IMR-90 (cell line): ENCODE measurements at regions not wholly inside any gene's neighbourhood (a gene's known extent, or its start where the extent isn't known, plus 50 kb on each side); places are given as distances from the start of the nearest gene placed in this dataset.

Source experiments
- ATAC-seq: fragments of 200-7000 bp; cut with Tn5 transposase; 2 replicates; pipeline ENCODE4 v1.9.1; 2020; ENCODE audit warnings: low read depth, mild to moderate bottlenecking, moderate library complexity
- BruUV-seq: library from RNA; stranded (reverse); fragments of 400-500 nt; replicated peaks from 2 replicates; lab custom pipeline; 2021; lab: Mats Ljungman, UMichigan
- CTCF ChIA-PET: fragments of 300-600 bp; formaldehyde crosslinking; extraction: SDS; loops from one replicate; lab custom pipeline; 2021; ENCODE audit warnings: antibody characterized with exemption; lab: Yijun Ruan, JAX
- POLR2A ChIA-PET: fragments of 300-600 bp; sonication (Branson Sonifier 250); formaldehyde crosslinking; loops from one replicate; lab custom pipeline; 2022; ENCODE audit warnings: antibody characterized with exemption; ENCODE audit not compliant: unreplicated experiment; lab: Charles Lee
- DNase-seq: peaks from one replicate; pipeline ENCODE4 v3.0.0; 2013
- H2AFZ ChIP-seq: replicated peaks from 2 replicates; pipeline ENCODE3; 2013; ENCODE audit warnings: low read length, mild to moderate bottlenecking; ENCODE audit not compliant: poor library complexity
- H2AK5ac ChIP-seq: 2 replicates; pipeline ENCODE4 v1.6.1; 2013; ENCODE audit warnings: low read depth, low read length, inconsistent platforms
- H2AK9ac ChIP-seq: replicated peaks from 2 replicates; pipeline ENCODE3; 2013; ENCODE audit warnings: mild to moderate bottlenecking, low read depth, low read length, moderate library complexity; ENCODE audit not compliant: poor library complexity
- H2BK120ac ChIP-seq: 2 replicates; pipeline ENCODE4 v1.6.1; 2013; ENCODE audit warnings: low read depth, low read length, inconsistent platforms
- H2BK15ac ChIP-seq: 3 replicates; pipeline ENCODE4 v1.6.1; 2013; ENCODE audit warnings: low read depth, low read length, inconsistent platforms
- H2BK20ac ChIP-seq: 2 replicates; pipeline ENCODE4 v1.6.1; 2013; ENCODE audit warnings: low read depth, mild to moderate bottlenecking, inconsistent platforms, low read length, moderate library complexity
- H2BK5ac ChIP-seq: 2 replicates; pipeline ENCODE4 v1.6.1; 2013; ENCODE audit warnings: mild to moderate bottlenecking, low read depth, low read length, inconsistent platforms; ENCODE audit not compliant: poor library complexity, severe bottlenecking
- H3K14ac ChIP-seq: replicated peaks from 2 replicates; pipeline ENCODE4 v1.6.1; 2013; ENCODE audit warnings: low read depth, low read length, inconsistent platforms
- H3K18ac ChIP-seq: 2 replicates; pipeline ENCODE4 v1.6.1; 2013; ENCODE audit warnings: low read depth, low read length, control low read depth
- H3K23ac ChIP-seq: 2 replicates; pipeline ENCODE4 v1.6.1; 2013; ENCODE audit warnings: low read depth, low read length, inconsistent platforms
- H3K27ac ChIP-seq: 2 replicates; pipeline ENCODE4 v1.5.1; 2013; ENCODE audit warnings: mild to moderate bottlenecking, control low read depth, low read length; ENCODE audit not compliant: insufficient read depth
- H3K27me3 ChIP-seq: 2 replicates; pipeline ENCODE4 v1.6.1; 2013; ENCODE audit warnings: low read length; ENCODE audit not compliant: control insufficient read depth, insufficient read depth
- H3K36me3 ChIP-seq: 2 replicates; pipeline ENCODE4 v1.6.1; 2013; ENCODE audit warnings: low read length, mixed read lengths; ENCODE audit not compliant: control insufficient read depth, insufficient read depth
- H3K4ac ChIP-seq: 2 replicates; pipeline ENCODE4 v1.6.1; 2013; ENCODE audit warnings: low read depth, low read length, inconsistent platforms
- H3K4me1 ChIP-seq: 2 replicates; pipeline ENCODE4 v1.6.1; 2013; ENCODE audit warnings: low read length, mixed read lengths; ENCODE audit not compliant: control insufficient read depth, insufficient read depth
- H3K4me2 ChIP-seq: 2 replicates; pipeline ENCODE4 v1.6.1; 2013; ENCODE audit warnings: low read depth, mild to moderate bottlenecking, control low read depth, low read length, moderate library complexity
- H3K4me3 ChIP-seq: 2 replicates; pipeline ENCODE4 v1.5.1; 2013; ENCODE audit warnings: low read depth, mild to moderate bottlenecking, control low read depth, low read length, moderate library complexity; ENCODE audit not compliant: insufficient read depth
- H3K56ac ChIP-seq: 2 replicates; pipeline ENCODE4 v1.6.1; 2013; ENCODE audit warnings: low read length, inconsistent platforms; ENCODE audit not compliant: insufficient read depth; ENCODE audit errors: extremely low read depth
- H3K79me1 ChIP-seq, 2 experiments: 2 replicates each; pipeline ENCODE4 v1.6.1; 2013; ENCODE audit warnings: low read length in 2 of 2, inconsistent platforms in 1 of 2, low read depth in 1 of 2
- H3K9ac ChIP-seq: 2 replicates; pipeline ENCODE4 v1.6.1; 2013; ENCODE audit warnings: low read depth, low read length, control low read depth
- H3K9me1 ChIP-seq: 2 replicates; pipeline ENCODE4 v1.6.1; 2013; ENCODE audit warnings: low read length, inconsistent platforms; ENCODE audit not compliant: insufficient read depth
- H3K9me3 ChIP-seq: 2 replicates; pipeline ENCODE4 v1.6.1; 2013; ENCODE audit warnings: low read length; ENCODE audit not compliant: control insufficient read depth, insufficient read depth
- H4K20me1 ChIP-seq: 2 replicates; pipeline ENCODE4 v1.6.1; 2013; ENCODE audit warnings: low read length, inconsistent platforms; ENCODE audit not compliant: insufficient read depth
- H4K5ac ChIP-seq: 2 replicates; pipeline ENCODE4 v1.6.1; 2013; ENCODE audit warnings: mild to moderate bottlenecking, low read depth, low read length, control low read depth
- H4K8ac ChIP-seq, 2 experiments: 2 replicates each; pipeline ENCODE4 v1.6.1; 2013; ENCODE audit warnings: low read depth in 2 of 2, low read length in 2 of 2, control low read depth in 1 of 2, inconsistent platforms in 1 of 2
- H4K91ac ChIP-seq: 2 replicates; pipeline ENCODE4 v1.6.1; 2013; ENCODE audit warnings: low read depth, low read length, inconsistent platforms; ENCODE audit not compliant: insufficient read depth
- BHLHE40 ChIP-seq: fragments of 150-350 bp; IDR thresholded peaks from 2 replicates; pipeline ENCODE4 v1.6.1; 2016; ENCODE audit warnings: mild to moderate bottlenecking, low read depth, low read length
- CEBPB ChIP-seq: IDR thresholded peaks from 2 replicates; pipeline ENCODE4 v1.6.1; 2012; ENCODE audit warnings: low read depth, low read length, improper control_type of control experiment
- CHD1 ChIP-seq: IDR thresholded peaks from 2 replicates; pipeline ENCODE4 v1.6.1; 2012; ENCODE audit warnings: low read depth, low read length, improper control_type of control experiment
- ELK1 ChIP-seq: fragments of 150-350 bp; IDR thresholded peaks from 2 replicates; pipeline ENCODE4 v1.6.1; 2016; ENCODE audit warnings: low read depth, mild to moderate bottlenecking, low read length, moderate library complexity, borderline replicate concordance
- FOS ChIP-seq: fragments of 150-350 bp; IDR thresholded peaks from 2 replicates; pipeline ENCODE4 v1.6.1; 2016; ENCODE audit warnings: low read depth, low read length
- MAZ ChIP-seq: IDR thresholded peaks from 2 replicates; pipeline ENCODE4 v1.6.1; 2012; ENCODE audit warnings: low read depth, mild to moderate bottlenecking, low read length, improper control_type of control experiment, moderate library complexity, borderline replicate concordance
- MXI1 ChIP-seq: IDR thresholded peaks from 2 replicates; pipeline ENCODE4 v1.6.1; 2012; ENCODE audit warnings: low read depth, mild to moderate bottlenecking, low read length, moderate library complexity, borderline replicate concordance
- NFE2L2 ChIP-seq: fragments of 150-350 bp; IDR thresholded peaks from 2 replicates; pipeline ENCODE4 v1.6.1; 2016; ENCODE audit warnings: low read depth, mild to moderate bottlenecking, low read length
- RAD21 ChIP-seq: IDR thresholded peaks from 2 replicates; pipeline ENCODE4 v1.6.1; 2012; ENCODE audit warnings: low read length, improper control_type of control experiment
- RFX5 ChIP-seq: IDR thresholded peaks from 2 replicates; pipeline ENCODE4 v1.8.0; 2012; ENCODE audit warnings: low read depth, mild to moderate bottlenecking, low read length, moderate library complexity
- dilution Hi-C: fragments of 300-500 bp; cut with HindIII; formaldehyde crosslinking; loops from one replicate; pipeline ENCODE4 v1.14.3; 2018; ENCODE audit warnings: low sequenced_read_pairs; ENCODE audit not compliant: unreplicated experiment
- in situ Hi-C: fragments of 300-500 bp; cut with MboI; formaldehyde crosslinking; loops from 3 replicates; pipeline ENCODE4 v1.14.3; 2019; ENCODE audit warnings: low sequenced_read_pairs, inconsistent platforms, mixed read lengths
- intact Hi-C: fragments of 100-400 bp; cut with micrococcal nuclease; formaldehyde crosslinking; loops from 2 replicates; pipeline ENCODE4 v1.10.0; 2022
- TF ChIP-seq, protein P1 (sequence below): conservative IDR thresholded peaks from 2 replicates; pipeline ENCODE4 v1.5.1; 2012; ENCODE audit warnings: mild to moderate bottlenecking, low read depth, low read length, improper control_type of control experiment
- TF ChIP-seq, protein P2 (sequence below): fragments of 150-350 bp; IDR thresholded peaks from 2 replicates; pipeline ENCODE4 v1.6.1; 2017; ENCODE audit warnings: mild to moderate bottlenecking, antibody characterized with exemption, low read length, low read depth

DNA sequence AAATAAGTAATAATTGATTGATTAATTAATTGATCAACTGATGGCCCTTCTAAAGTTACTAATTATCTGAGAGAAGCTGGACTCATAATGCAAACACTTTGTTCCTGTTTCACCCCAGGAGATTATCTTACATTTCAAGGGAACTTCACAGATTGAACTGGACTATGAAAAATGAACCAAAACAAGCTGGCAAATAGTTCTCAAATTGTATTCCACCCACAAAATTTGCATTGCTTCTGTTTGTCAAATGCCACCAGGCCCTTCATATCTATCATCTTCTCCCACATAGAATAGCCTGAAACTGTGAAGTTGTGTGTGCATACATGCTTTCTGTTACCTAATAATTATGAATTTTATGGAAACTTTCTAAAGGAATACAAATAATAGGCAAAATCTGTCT, 104.0 kb downstream of the ZNF281 start:
- no peak overlapping the region for H2AK5ac ChIP-seq
- no peak overlapping the region for H2BK120ac ChIP-seq
- H3K9me3 ChIP-seq = no peaks in the 10 kb centered on the region
- H3K27me3 ChIP-seq = no peaks in the 10 kb centered on the region
- BruUV-seq = no TSS peak
- H4K20me1 ChIP-seq = no peaks in the 10 kb centered on the region
- CTCF ChIA-PET = interaction anchor here (0.6 kb wide), 1 partner anchor 116 kb away, joined by 6 read pairs; no protein-coding TSS in a partner anchor
- no peak overlapping the region for H4K8ac ChIP-seq
- H3K9me1 ChIP-seq = no peaks in the 10 kb centered on the region
- H4K91ac ChIP-seq = no peak overlapping the region
- no peak overlapping the region for H2BK20ac ChIP-seq
- no peak overlapping the region for H3K4me3 ChIP-seq
- no peak overlapping the region for H2AFZ ChIP-seq
- no peak overlapping the region for H3K14ac ChIP-seq
- H3K23ac ChIP-seq = no peak overlapping the region
- no peak overlapping the region for H2BK5ac ChIP-seq
- intact Hi-C loops (loop anchor here (2.0 to 10.0 kb wide), 3 partner anchors 167 to 621 kb away; no protein-coding TSS in a partner anchor), dilution Hi-C loops (no loop called here), in situ Hi-C loops (no loop called here)
- no peak for DNase-seq
- H3K79me1 ChIP-seq = no peaks in the 10 kb centered on the region
- H3K36me3 ChIP-seq = no peaks in the 10 kb centered on the region
- no peak overlapping the region for H3K27ac ChIP-seq
- POLR2A ChIA-PET = no interaction called here
- H2BK15ac ChIP-seq = no peak overlapping the region
- no peak overlapping the region for H3K4me2 ChIP-seq
- H2AK9ac ChIP-seq = no peak overlapping the region
- no peak overlapping the region for H3K18ac ChIP-seq
- ATAC-seq = no peak
- H3K4me1 ChIP-seq = peaks cover 4% of the 10 kb centered on the region; the same call in 1 of the 2 replicates
- no peak overlapping the region for H3K4ac ChIP-seq
- TF ChIP-seq RFX5 (no peak), ELK1 (no peak), BHLHE40 (no peak), MAZ (no peak), MXI1 (no peak), NFE2L2 (no peak), FOS (no peak), CHD1 (no peak), RAD21 (no peak), CEBPB (no peak)
- TF ChIP-seq, protein P1, sequence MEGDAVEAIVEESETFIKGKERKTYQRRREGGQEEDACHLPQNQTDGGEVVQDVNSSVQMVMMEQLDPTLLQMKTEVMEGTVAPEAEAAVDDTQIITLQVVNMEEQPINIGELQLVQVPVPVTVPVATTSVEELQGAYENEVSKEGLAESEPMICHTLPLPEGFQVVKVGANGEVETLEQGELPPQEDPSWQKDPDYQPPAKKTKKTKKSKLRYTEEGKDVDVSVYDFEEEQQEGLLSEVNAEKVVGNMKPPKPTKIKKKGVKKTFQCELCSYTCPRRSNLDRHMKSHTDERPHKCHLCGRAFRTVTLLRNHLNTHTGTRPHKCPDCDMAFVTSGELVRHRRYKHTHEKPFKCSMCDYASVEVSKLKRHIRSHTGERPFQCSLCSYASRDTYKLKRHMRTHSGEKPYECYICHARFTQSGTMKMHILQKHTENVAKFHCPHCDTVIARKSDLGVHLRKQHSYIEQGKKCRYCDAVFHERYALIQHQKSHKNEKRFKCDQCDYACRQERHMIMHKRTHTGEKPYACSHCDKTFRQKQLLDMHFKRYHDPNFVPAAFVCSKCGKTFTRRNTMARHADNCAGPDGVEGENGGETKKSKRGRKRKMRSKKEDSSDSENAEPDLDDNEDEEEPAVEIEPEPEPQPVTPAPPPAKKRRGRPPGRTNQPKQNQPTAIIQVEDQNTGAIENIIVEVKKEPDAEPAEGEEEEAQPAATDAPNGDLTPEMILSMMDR = no peak
- TF ChIP-seq, protein P2, sequence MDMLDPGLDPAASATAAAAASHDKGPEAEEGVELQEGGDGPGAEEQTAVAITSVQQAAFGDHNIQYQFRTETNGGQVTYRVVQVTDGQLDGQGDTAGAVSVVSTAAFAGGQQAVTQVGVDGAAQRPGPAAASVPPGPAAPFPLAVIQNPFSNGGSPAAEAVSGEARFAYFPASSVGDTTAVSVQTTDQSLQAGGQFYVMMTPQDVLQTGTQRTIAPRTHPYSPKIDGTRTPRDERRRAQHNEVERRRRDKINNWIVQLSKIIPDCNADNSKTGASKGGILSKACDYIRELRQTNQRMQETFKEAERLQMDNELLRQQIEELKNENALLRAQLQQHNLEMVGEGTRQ = no peak
- no peak overlapping the region for H3K9ac ChIP-seq
- H3K56ac ChIP-seq = no peak overlapping the region
- H4K5ac ChIP-seq = no peak overlapping the region
